Fibroblast of villous mesenchyme (primary cell): ENCODE measurements at regions not wholly inside any gene's neighbourhood (a gene's known extent, or its start where the extent isn't known, plus 50 kb on each side); places are given as distances from the start of the nearest gene placed in this dataset.

Experiments used
- DNase-seq: peaks from one replicate; pipeline ENCODE4 v3.0.0-alpha.2; 2010; ENCODE audit warnings: low read depth
- H3K4me3 ChIP-seq: 2 replicates; pipeline ENCODE4 v1.5.1; 2011; ENCODE audit warnings: low read depth, mild to moderate bottlenecking, low read length
- TF ChIP-seq, protein P1 (sequence below): IDR thresholded peaks from 2 replicates; pipeline ENCODE4 v1.5.1; 2012; ENCODE audit warnings: low read depth, mild to moderate bottlenecking, low read length; ENCODE audit not compliant: insufficient read depth

DNA sequence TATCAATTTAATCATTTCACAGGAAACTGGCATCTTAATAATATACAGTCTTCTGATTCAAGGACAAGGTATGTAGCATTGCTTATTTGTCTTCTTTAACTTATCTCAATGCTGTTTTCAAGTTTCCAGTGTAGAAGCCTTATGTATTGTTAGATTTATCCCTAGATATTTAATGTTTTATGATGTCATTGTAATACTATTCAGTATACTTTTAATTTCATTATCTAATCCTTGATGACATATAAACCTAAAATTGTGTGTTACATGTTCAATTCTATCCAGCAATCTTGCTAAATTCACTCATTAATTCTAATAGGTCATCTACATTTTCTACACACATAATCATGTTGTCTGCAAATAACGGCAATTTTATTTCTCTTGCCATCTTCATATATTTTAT, 126.3 kb upstream of the SEC61G start:
- no peak overlapping the region for H3K4me3 ChIP-seq
- TF ChIP-seq, protein P1, sequence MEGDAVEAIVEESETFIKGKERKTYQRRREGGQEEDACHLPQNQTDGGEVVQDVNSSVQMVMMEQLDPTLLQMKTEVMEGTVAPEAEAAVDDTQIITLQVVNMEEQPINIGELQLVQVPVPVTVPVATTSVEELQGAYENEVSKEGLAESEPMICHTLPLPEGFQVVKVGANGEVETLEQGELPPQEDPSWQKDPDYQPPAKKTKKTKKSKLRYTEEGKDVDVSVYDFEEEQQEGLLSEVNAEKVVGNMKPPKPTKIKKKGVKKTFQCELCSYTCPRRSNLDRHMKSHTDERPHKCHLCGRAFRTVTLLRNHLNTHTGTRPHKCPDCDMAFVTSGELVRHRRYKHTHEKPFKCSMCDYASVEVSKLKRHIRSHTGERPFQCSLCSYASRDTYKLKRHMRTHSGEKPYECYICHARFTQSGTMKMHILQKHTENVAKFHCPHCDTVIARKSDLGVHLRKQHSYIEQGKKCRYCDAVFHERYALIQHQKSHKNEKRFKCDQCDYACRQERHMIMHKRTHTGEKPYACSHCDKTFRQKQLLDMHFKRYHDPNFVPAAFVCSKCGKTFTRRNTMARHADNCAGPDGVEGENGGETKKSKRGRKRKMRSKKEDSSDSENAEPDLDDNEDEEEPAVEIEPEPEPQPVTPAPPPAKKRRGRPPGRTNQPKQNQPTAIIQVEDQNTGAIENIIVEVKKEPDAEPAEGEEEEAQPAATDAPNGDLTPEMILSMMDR = no peak
- no peak for DNase-seq

- TF ChIP-seq, protein P1 = no peak
- DNase-seq = no peak
- peak overlapping the region; percentile 38 for H3K4me3 ChIP-seq
These were observed 129.2 kb upstream of the SEC61G start for GRCh38 chr7:54888067-54888733.

DNA sequence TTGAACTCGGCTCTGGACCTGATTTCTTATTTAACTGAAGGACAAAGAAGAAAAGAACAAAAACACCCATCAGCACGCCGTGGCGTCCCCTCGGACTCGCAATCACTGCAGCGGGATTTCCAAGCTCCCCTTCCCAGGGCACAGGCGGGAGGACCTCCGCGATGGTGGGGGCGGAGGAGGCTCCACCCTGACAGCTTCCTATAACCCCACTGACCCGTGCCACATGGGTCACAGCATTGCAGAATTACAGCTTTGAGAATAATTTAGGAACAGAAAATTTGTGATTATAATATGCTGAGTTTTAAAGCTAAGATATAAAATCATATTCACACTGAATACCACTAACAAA, 129.7 kb upstream of the SEC61G start:
- DNase-seq = no peak
- TF ChIP-seq, protein P1 = no peak
- H3K4me3 ChIP-seq = peak overlapping the region; percentile 38

GRCh38 chr7:54897891-54898290, 120.9 kb upstream of the EGFR start:
- peak; percentile 30 for DNase-seq
- TF ChIP-seq, protein P1 = no peak
- H3K4me3 ChIP-seq = no peak overlapping the region

DNA sequence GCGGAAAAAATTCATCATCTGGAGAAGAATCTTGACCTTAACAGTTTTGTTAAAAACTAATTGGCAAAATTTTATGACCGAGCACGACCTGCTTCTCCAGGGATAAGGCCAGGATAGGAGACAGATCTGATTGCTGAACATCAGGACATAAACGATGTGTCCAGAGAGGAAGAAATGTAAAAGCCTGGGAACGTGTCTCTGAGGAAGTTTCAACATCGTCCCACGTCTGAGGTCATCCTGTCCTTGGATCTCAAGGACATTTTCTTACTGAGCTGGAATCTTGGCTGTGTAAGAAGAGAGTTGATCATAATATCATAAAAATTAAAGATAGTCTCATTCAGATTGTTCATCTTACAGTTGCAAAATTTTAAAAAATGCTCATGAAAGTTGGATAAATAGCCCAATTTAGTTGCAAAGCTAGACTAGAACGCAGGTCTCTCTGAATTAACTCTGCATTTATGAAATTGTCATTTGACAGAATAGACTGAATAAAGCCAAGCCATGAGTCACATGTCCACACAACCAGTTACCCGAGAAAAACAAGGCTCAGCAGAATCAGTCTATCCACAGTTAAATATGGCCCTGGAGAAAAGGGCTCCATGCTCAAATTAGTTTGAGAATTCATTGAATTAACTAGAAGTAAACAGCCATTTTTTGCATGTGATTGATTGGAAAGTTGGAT, 120.0 kb upstream of the EGFR start:
- TF ChIP-seq, protein P1 = no peak
- DNase-seq = peak; percentile 75
- no peak overlapping the region for H3K4me3 ChIP-seq

- no peak overlapping the region for H3K4me3 ChIP-seq
- TF ChIP-seq, protein P1 = no peak
- DNase-seq = no peak
These were observed 117.0 kb upstream of the EGFR start for GRCh38 chr7:54901840-54902239.
